Breast epithelium (tissue), 3 donors: ENCODE measurements at regions not wholly inside any gene's neighbourhood (a gene's known extent, or its start where the extent isn't known, plus 50 kb on each side); places are given as distances from the start of the nearest gene placed in this dataset.

Experiments
- CTCF ChIP-seq, 3 donors: fragments of 450-650 bp; IDR thresholded peaks; one replicate each; pipeline ENCODE4 v1.5.1; 2016 to 2017; ENCODE audit warnings: antibody characterized with exemption in 3 of 3, mild to moderate bottlenecking in 3 of 3, moderate library complexity in 3 of 3
- POLR2A ChIP-seq: fragments of 450-650 bp; IDR thresholded peaks from one replicate; pipeline ENCODE4 v1.6.1; 2016; ENCODE audit warnings: antibody characterized with exemption, mild to moderate bottlenecking, moderate library complexity

DNA sequence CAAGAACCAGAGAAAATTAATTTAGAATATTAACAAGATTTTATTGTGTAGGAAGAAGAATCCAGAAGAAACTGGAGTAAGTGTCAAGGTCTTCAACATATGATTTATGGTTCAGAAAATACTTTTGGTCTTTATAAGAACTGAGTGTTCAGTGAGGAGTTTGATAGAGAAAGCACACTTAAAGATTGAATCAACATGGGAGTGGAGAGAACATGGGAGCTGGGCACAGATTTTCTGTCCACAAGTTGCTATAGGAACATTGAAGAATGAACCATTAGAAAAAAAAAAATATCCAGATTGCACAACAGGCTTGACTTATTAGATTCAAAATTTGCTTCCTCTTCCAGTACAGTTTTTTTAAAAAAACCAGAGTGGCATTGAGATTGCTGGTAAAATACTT, 601.2 kb upstream of the GNPDA2 start:
- no peak for TF ChIP-seq CTCF (IDR thresholded peaks at IDR 0.05)
- no peak for TF ChIP-seq POLR2A
